ENCODE measurements at regions not wholly inside any gene's neighbourhood (a gene's known extent, or its start where the extent isn't known, plus 50 kb on each side); places are given as distances from the start of the nearest gene placed in this dataset.
"Not testable (repeated sequence)": the region's sequence is repeated elsewhere in the genome, so short reads cannot be mapped to it uniquely, and the experiment has no call there.

- intact Hi-C loops (cut with DNase I) = no loop called here
- no peak for TF ChIP-seq CTCF (IDR thresholded peaks at IDR 0.05)
- TF ChIP-seq POLR2A (IDR thresholded peaks at IDR 0.05) = no peak
- Histone ChIP-seq H3K9me3 (no peaks in the 10 kb centered on the region), H3K27me3 (no peaks in the 10 kb centered on the region), H3K4me1 (no peaks in the 10 kb centered on the region), H3K4me3 (replicated peaks in 1 of 3) (no peak overlapping the region), H3K36me3 (no peaks in the 10 kb centered on the region), H3K27ac (no peak overlapping the region)
- no peak for DNase-seq
- WGBS, 2 donors = 59% methylated on average over 5 of the region's 5 CpGs
Observed at GRCh38 chr5:118592229-118593002, 395.9 kb downstream of the DTWD2 start.

- TF ChIP-seq POLR2A (IDR thresholded peaks at IDR 0.05) (no peak), CTCF (IDR thresholded peaks at IDR 0.05) (no peak)
- Histone ChIP-seq H3K27ac (no peak overlapping the region), H3K36me3 (no peaks in the 10 kb centered on the region), H3K4me3 (replicated peaks in 1 of 3) (no peak overlapping the region), H3K27me3 (no peaks in the 10 kb centered on the region), H3K4me1 (no peaks in the 10 kb centered on the region), H3K9me3 (no peaks in the 10 kb centered on the region)
- DNase-seq = no peak
- intact Hi-C loops (cut with DNase I) = no loop called here
- WGBS, 2 donors = 98 to 99% methylated on average over 2 of the region's 2 CpGs
Observed at GRCh38 chr5:118590806-118591205, 397.5 kb downstream of the DTWD2 start.

GRCh38 chr5:118580949-118581348 is 407.4 kb downstream of the DTWD2 start:
- Histone ChIP-seq H3K27me3 (no peaks in the 10 kb centered on the region), H3K27ac (no peak overlapping the region), H3K36me3 (no peaks in the 10 kb centered on the region), H3K9me3 (no peaks in the 10 kb centered on the region), H3K4me1 (no peaks in the 10 kb centered on the region), H3K4me3 (replicated peaks in 1 of 3) (no peak overlapping the region)
- no peak for DNase-seq
- WGBS, 2 donors = 79% methylated on average over 5 of the region's 5 CpGs
- intact Hi-C loops (cut with DNase I) = no loop called here
- TF ChIP-seq CTCF (IDR thresholded peaks at IDR 0.05) (no peak), POLR2A (IDR thresholded peaks at IDR 0.05) (no peak)

- Histone ChIP-seq H3K4me1 (no peaks in the 10 kb centered on the region), H3K4me3 (replicated peaks in 1 of 3) (no peak overlapping the region), H3K27me3 (no peaks in the 10 kb centered on the region), H3K36me3 (no peaks in the 10 kb centered on the region), H3K9me3 (no peaks in the 10 kb centered on the region), H3K27ac (no peak overlapping the region)
- no peak for DNase-seq
- intact Hi-C loops (cut with DNase I) = no loop called here
- TF ChIP-seq CTCF (IDR thresholded peaks at IDR 0.05) = no peak
- TF ChIP-seq POLR2A (IDR thresholded peaks at IDR 0.05) = no peak
- 77 to 89% methylated on average over 3 of the region's 3 CpGs for WGBS, 2 donors
Observed at GRCh38 chr5:118578093-118578492, 410.3 kb downstream of the DTWD2 start.

GRCh38 chr5:118577621-118578020 is 410.7 kb downstream of the DTWD2 start:
- Histone ChIP-seq H3K4me3 (replicated peaks in 1 of 3) (no peak overlapping the region), H3K9me3 (no peaks in the 10 kb centered on the region), H3K36me3 (no peaks in the 10 kb centered on the region), H3K27ac (no peak overlapping the region), H3K27me3 (no peaks in the 10 kb centered on the region), H3K4me1 (no peaks in the 10 kb centered on the region)
- intact Hi-C loops (cut with DNase I) = no loop called here
- DNase-seq = no peak
- 62 to 91% methylated on average over 1 of the region's 1 CpG for WGBS, 2 donors
- TF ChIP-seq POLR2A (IDR thresholded peaks at IDR 0.05) (no peak), CTCF (IDR thresholded peaks at IDR 0.05) (no peak)

- 90 to 95% methylated on average over 2 of the region's 2 CpGs for WGBS, 2 donors
- intact Hi-C loops (cut with DNase I); H3K9me3 ChIP-seq; DNase-seq; H3K4me3 ChIP-seq (replicated peaks in 1 of 3); H3K4me1 ChIP-seq; H3K27me3 ChIP-seq; H3K27ac ChIP-seq; H3K36me3 ChIP-seq: not testable (repeated sequence)
Observed at GRCh38 chr5:118570276-118570675, 418.1 kb downstream of the DTWD2 start.

GRCh38 chr5:118569596-118569995 is 418.8 kb downstream of the DTWD2 start:
- intact Hi-C loops (cut with DNase I); H3K36me3 ChIP-seq; H3K4me1 ChIP-seq; H3K9me3 ChIP-seq; H3K27ac ChIP-seq; DNase-seq; H3K27me3 ChIP-seq; H3K4me3 ChIP-seq (replicated peaks in 1 of 3): not testable (repeated sequence)
- 100% methylated on average over 1 of the region's 1 CpG for WGBS, 2 donors

Measured in thyroid gland (tissue), 4 donors.